ENCODE measurements at regions not wholly inside any gene's neighbourhood (a gene's known extent, or its start where the extent isn't known, plus 50 kb on each side); places are given as distances from the start of the nearest gene placed in this dataset.

DNA sequence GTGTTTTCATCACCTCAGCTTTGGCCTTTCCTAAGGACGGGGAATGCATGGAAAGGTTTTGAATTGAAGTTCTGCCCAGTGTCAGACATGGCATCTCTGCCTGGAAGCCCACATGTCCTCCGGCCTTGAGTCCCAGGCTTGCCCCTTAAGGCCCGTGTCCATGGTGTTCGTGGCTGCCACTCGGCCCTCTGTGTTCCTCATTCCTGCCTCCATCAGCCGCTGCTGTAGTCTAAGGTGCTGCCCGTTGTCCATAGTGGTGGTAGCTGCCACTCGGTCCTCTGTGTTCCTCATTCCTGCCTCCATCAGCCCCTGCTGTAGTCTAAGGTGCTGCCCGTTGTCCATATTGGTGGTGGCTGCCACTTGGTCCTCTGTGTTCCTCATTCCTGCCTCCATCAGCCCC is 180.7 kb upstream of the SHH start:
- H3K9ac ChIP-seq (ENCODE audit: insufficient read depth, low read depth, low read length), result no peak overlapping the region
- H3K4me2 ChIP-seq (ENCODE audit: low read depth, low read length), result no peak overlapping the region
- peaks cover 3% of the 10 kb centered on the region; the same call in 1 of the 2 replicates for H3K4me1 ChIP-seq (ENCODE audit: insufficient read depth, low read length)
- WGBS (ENCODE audit: low lambda C conversion rate), result 0% methylated on average over 2 of the region's 9 CpGs
- H3K27ac ChIP-seq (ENCODE audit: extremely low read length, insufficient read depth, low read length), result no peak overlapping the region
- no peaks in the 10 kb centered on the region for H3K79me2 ChIP-seq (ENCODE audit: insufficient read depth, low read length)
- intact Hi-C loops (cut with micrococcal nuclease; ENCODE audit: unreplicated experiment), result no loop called here
- H2AFZ ChIP-seq (ENCODE audit: low read length), result no peak overlapping the region
- ATAC-seq, result no peak
- H3K27me3 ChIP-seq (ENCODE audit: control insufficient read depth in 1 of 2, insufficient read depth in 2 of 2, low read length in 2 of 2), result peaks cover 16 to 50% of the 10 kb centered on the region in 2 experiments
- no peaks in the 10 kb centered on the region for H4K20me1 ChIP-seq (ENCODE audit: insufficient read depth, low read length)
- in situ Hi-C loops (cut with HindIII; ENCODE audit: extremely low pct_ligation_motif_present, low pct_unique_long_range_greater_than_20kb), result no loop called here
- no peak for FAIRE-seq
- CTCF ChIA-PET (ENCODE audit: low intra/inter-chr PET ratio, low total read pairs), result no interaction called here
- H3K4me3 ChIP-seq (replicated peaks in 1 of 3; ENCODE audit: insufficient read depth in 1 of 3, low read depth in 2 of 3, low read length in 3 of 3), result no peak overlapping the region
- POLR2A ChIA-PET, result no interaction called here
- no peaks in the 10 kb centered on the region for H3K9me3 ChIP-seq (ENCODE audit: low read length)
- no peak for TF ChIP-seq ZNF549 (CRISPR knock-in tag; IDR thresholded peaks at IDR 0.05)
- BruUV-seq (replicated peaks), result no TSS peak
- no peaks in the 10 kb centered on the region for H3K36me3 ChIP-seq (replicated peaks in 1 of 2; ENCODE audit: control insufficient read depth in 1 of 2, insufficient read depth in 2 of 2, low read length in 2 of 2)
- DNase-seq (ENCODE audit: low spot score), result no peak

- Histone ChIP-seq H3K27ac (ENCODE audit: extremely low read length, insufficient read depth, low read length) (no peak overlapping the region), H3K4me3 (replicated peaks in 1 of 3; ENCODE audit: insufficient read depth in 1 of 3, low read depth in 2 of 3, low read length in 3 of 3) (no peak overlapping the region), H3K36me3 (replicated peaks in 1 of 2; ENCODE audit: control insufficient read depth in 1 of 2, insufficient read depth in 2 of 2, low read length in 2 of 2) (no peaks in the 10 kb centered on the region), H3K79me2 (ENCODE audit: insufficient read depth, low read length) (no peaks in the 10 kb centered on the region), H3K27me3 (ENCODE audit: control insufficient read depth in 1 of 2, insufficient read depth in 2 of 2, low read length in 2 of 2) (peaks cover 13 to 48% of the 10 kb centered on the region in 2 experiments), H3K9me3 (ENCODE audit: low read length) (no peaks in the 10 kb centered on the region), H3K4me1 (ENCODE audit: insufficient read depth, low read length) (no peaks in the 10 kb centered on the region), H2AFZ (ENCODE audit: low read length) (no peak overlapping the region), H3K4me2 (ENCODE audit: low read depth, low read length) (no peak overlapping the region), H4K20me1 (ENCODE audit: insufficient read depth, low read length) (no peaks in the 10 kb centered on the region), H3K9ac (ENCODE audit: insufficient read depth, low read depth, low read length) (no peak overlapping the region)
- intact Hi-C loops (cut with micrococcal nuclease; ENCODE audit: unreplicated experiment) (no loop called here), in situ Hi-C loops (cut with HindIII; ENCODE audit: extremely low pct_ligation_motif_present, low pct_unique_long_range_greater_than_20kb) (no loop called here)
- ATAC-seq (no peak), DNase-seq (ENCODE audit: low spot score) (no peak), FAIRE-seq (no peak)
- POLR2A ChIA-PET, result no interaction called here
- no TSS peak for BruUV-seq (replicated peaks)
- CTCF ChIA-PET (ENCODE audit: low intra/inter-chr PET ratio, low total read pairs), result no interaction called here
- 4% methylated on average over 5 of the region's 11 CpGs for WGBS (ENCODE audit: low lambda C conversion rate)
- TF ChIP-seq, protein P1, sequence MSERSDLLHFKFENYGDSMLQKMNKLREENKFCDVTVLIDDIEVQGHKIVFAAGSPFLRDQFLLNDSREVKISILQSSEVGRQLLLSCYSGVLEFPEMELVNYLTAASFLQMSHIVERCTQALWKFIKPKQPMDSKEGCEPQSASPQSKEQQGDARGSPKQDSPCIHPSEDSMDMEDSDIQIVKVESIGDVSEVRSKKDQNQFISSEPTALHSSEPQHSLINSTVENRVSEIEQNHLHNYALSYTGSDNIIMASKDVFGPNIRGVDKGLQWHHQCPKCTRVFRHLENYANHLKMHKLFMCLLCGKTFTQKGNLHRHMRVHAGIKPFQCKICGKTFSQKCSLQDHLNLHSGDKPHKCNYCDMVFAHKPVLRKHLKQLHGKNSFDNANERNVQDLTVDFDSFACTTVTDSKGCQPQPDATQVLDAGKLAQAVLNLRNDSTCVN (CRISPR knock-in tag; IDR thresholded peaks at IDR 0.05; ENCODE audit: borderline replicate concordance), result no peak
- TF ChIP-seq SRY (CRISPR knock-in tag; IDR thresholded peaks at IDR 0.05) (no peak), STAT5B (CRISPR knock-in tag; IDR thresholded peaks at IDR 0.05) (no peak), ZNF784 (CRISPR knock-in tag; IDR thresholded peaks at IDR 0.05; ENCODE audit: borderline replicate concordance) (no peak), ZNF10 (CRISPR knock-in tag; IDR thresholded peaks at IDR 0.05; ENCODE audit: borderline replicate concordance, low read depth) (no peak), ZSCAN21 (CRISPR knock-in tag; IDR thresholded peaks at IDR 0.05; ENCODE audit: borderline replicate concordance) (no peak), JDP2 (CRISPR knock-in tag; IDR thresholded peaks at IDR 0.05; ENCODE audit: borderline replicate concordance) (no peak), MAFG (CRISPR knock-in tag; IDR thresholded peaks at IDR 0.05) (no peak), CC2D1A (CRISPR knock-in tag; IDR thresholded peaks at IDR 0.05) (no peak), SNRNP70 (IDR thresholded peaks at IDR 0.05; ENCODE audit: low read depth, low read length) (no peak), ARNT (IDR thresholded peaks at IDR 0.05) (no peak), ZZZ3 (CRISPR knock-in tag; IDR thresholded peaks at IDR 0.05; ENCODE audit: borderline replicate concordance) (no peak), ZNF713 (CRISPR knock-in tag; IDR thresholded peaks at IDR 0.05) (no peak), SP2 (CRISPR knock-in tag; IDR thresholded peaks at IDR 0.05) (no peak), TOE1 (CRISPR knock-in tag; IDR thresholded peaks at IDR 0.05) (no peak)
- TF ChIP-seq, protein P2, sequence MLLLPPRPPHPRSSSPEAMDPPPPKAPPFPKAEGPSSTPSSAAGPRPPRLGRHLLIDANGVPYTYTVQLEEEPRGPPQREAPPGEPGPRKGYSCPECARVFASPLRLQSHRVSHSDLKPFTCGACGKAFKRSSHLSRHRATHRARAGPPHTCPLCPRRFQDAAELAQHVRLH (CRISPR knock-in tag; IDR thresholded peaks at IDR 0.05; ENCODE audit: borderline replicate concordance, low read depth), result no peak
- TF ChIP-seq, protein P3, sequence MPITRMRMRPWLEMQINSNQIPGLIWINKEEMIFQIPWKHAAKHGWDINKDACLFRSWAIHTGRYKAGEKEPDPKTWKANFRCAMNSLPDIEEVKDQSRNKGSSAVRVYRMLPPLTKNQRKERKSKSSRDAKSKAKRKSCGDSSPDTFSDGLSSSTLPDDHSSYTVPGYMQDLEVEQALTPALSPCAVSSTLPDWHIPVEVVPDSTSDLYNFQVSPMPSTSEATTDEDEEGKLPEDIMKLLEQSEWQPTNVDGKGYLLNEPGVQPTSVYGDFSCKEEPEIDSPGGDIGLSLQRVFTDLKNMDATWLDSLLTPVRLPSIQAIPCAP (CRISPR knock-in tag; IDR thresholded peaks at IDR 0.05; ENCODE audit: low read depth), result no peak
Observed at GRCh38 chr7:155992538-155992937, 180.3 kb upstream of the SHH start.

Data from HepG2 (cell line).